Lung (tissue), 11 donors: ENCODE measurements at regions not wholly inside any gene's neighbourhood (a gene's known extent, or its start where the extent isn't known, plus 50 kb on each side); places are given as distances from the start of the nearest gene placed in this dataset.

ENCODE experiments used
- ATAC-seq: fragments of 200-7000 bp; cut with Tn5 transposase; one replicate; pipeline ENCODE4 v1.9.1; 2020; ENCODE audit warnings: moderate number of reproducible peaks; ENCODE audit not compliant: insufficient read depth, low FRiP score
- DNase-seq, 3 donors: peaks; one replicate each; pipeline ENCODE4 v3.0.0-alpha.2; 2013 to 2017
- H3K27ac ChIP-seq, 2 donors: one replicate each; pipeline ENCODE4 v1.5.1; 2013; ENCODE audit warnings: mild to moderate bottlenecking in 2 of 2, moderate library complexity in 2 of 2, control low read depth in 1 of 2, inconsistent platforms in 1 of 2, low read depth in 1 of 2, low read length in 1 of 2
- H3K27me3 ChIP-seq, 3 donors: one replicate each; pipeline ENCODE4 v1.5.1; 2013; ENCODE audit warnings: low read length in 2 of 3; ENCODE audit not compliant: control insufficient read depth in 3 of 3, insufficient read depth in 3 of 3
- H3K36me3 ChIP-seq, 4 donors: one replicate each; pipeline ENCODE4 v1.5.1; 2013; ENCODE audit warnings: low read length in 4 of 4, mild to moderate bottlenecking in 1 of 4, moderate library complexity in 1 of 4; ENCODE audit not compliant: control insufficient read depth in 4 of 4, insufficient read depth in 4 of 4
- H3K4me1 ChIP-seq, 5 donors: one replicate each; pipeline ENCODE4 v1.5.1; 2013; ENCODE audit warnings: low read length in 5 of 5, mild to moderate bottlenecking in 2 of 5, moderate library complexity in 1 of 5; ENCODE audit not compliant: control insufficient read depth in 5 of 5, insufficient read depth in 5 of 5
- H3K4me3 ChIP-seq: one replicate; pipeline ENCODE4 v1.5.1; 2013; ENCODE audit warnings: mild to moderate bottlenecking, control low read depth, moderate library complexity
- H3K9ac ChIP-seq, 2 donors: one replicate each; pipeline ENCODE4 v1.5.1; 2013; ENCODE audit warnings: low read length in 2 of 2, control low read depth in 1 of 2; ENCODE audit not compliant: insufficient read depth in 1 of 2
- H3K9me3 ChIP-seq, 4 donors: one replicate each; pipeline ENCODE4 v1.5.1; 2013; ENCODE audit warnings: low read length in 3 of 4, mild to moderate bottlenecking in 1 of 4, moderate library complexity in 1 of 4; ENCODE audit not compliant: control insufficient read depth in 4 of 4, insufficient read depth in 3 of 4
- WGBS, 2 donors: extraction: QIAGEN DNeasy Blood & Tissue Kit; methylation state at CpG; one replicate each; pipeline ENCODE4 v1.1.7; 2013; 5-methylcytosine and 5-hydroxymethylcytosine counted together
- TF ChIP-seq, protein P1 (sequence below): IDR thresholded peaks from 2 replicates; pipeline ENCODE4 v1.5.1; 2012; ENCODE audit warnings: mild to moderate bottlenecking; ENCODE audit errors: control extremely low read depth, extremely low read depth
- donor health status: control.
- donor health status: control.
- donor health status: Bipolar disorder and iron deficiency.
- donor health status: healthy.
- donor health status: DM: yes; HTN: yes; CAD: no.

GRCh38 chr2:67179526-67179925, 217.6 kb upstream of the ETAA1 start:
- Histone ChIP-seq H3K27me3 (no peaks in the 10 kb centered on the region), H3K9ac (no peak overlapping the region), H3K4me3 (no peak overlapping the region), H3K4me1 (peaks cover 0 to 5% (median 0%) of the 10 kb centered on the region in 5 donors), H3K9me3 (no peaks in the 10 kb centered on the region), H3K36me3 (no peaks in the 10 kb centered on the region), H3K27ac (no peak overlapping the region)
- ATAC-seq = no peak
- TF ChIP-seq, protein P1, sequence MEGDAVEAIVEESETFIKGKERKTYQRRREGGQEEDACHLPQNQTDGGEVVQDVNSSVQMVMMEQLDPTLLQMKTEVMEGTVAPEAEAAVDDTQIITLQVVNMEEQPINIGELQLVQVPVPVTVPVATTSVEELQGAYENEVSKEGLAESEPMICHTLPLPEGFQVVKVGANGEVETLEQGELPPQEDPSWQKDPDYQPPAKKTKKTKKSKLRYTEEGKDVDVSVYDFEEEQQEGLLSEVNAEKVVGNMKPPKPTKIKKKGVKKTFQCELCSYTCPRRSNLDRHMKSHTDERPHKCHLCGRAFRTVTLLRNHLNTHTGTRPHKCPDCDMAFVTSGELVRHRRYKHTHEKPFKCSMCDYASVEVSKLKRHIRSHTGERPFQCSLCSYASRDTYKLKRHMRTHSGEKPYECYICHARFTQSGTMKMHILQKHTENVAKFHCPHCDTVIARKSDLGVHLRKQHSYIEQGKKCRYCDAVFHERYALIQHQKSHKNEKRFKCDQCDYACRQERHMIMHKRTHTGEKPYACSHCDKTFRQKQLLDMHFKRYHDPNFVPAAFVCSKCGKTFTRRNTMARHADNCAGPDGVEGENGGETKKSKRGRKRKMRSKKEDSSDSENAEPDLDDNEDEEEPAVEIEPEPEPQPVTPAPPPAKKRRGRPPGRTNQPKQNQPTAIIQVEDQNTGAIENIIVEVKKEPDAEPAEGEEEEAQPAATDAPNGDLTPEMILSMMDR = no peak
- no peak for DNase-seq
- 86 to 88% methylated on average over 3 of the region's 3 CpGs for WGBS, 2 donors

DNA sequence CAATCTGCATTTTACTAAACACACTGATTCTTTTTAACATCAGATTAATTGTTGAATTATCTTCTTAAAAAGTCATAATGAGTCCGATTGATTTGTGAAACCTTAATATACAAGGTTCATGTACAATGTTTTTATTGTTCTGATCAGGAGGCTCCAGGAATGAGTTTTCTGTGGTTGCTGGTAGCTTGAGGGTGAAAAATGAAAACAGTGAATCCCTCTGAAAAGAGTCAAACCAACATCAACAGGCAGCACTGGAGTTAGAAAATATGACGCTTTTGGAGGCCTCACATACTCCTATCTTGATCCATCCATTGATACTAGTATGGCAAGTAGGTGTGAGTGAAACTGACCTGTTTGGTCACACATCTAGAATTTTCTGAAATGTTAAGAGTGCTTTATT, 216.3 kb upstream of the ETAA1 start:
- 45 to 90% methylated on average over 2 of the region's 2 CpGs for WGBS, 2 donors
- Histone ChIP-seq H3K4me1 (peaks cover 0 to 5% (median 0%) of the 10 kb centered on the region in 5 donors), H3K4me3 (no peak overlapping the region), H3K27ac (no peak overlapping the region), H3K36me3 (no peaks in the 10 kb centered on the region), H3K9ac (no peak overlapping the region), H3K27me3 (no peaks in the 10 kb centered on the region), H3K9me3 (no peaks in the 10 kb centered on the region)
- DNase-seq (no peak), ATAC-seq (no peak)
- TF ChIP-seq, protein P1 = no peak

GRCh38 chr2:67182884-67183283, 214.2 kb upstream of the ETAA1 start:
- no peaks in the 10 kb centered on the region for H3K9me3 ChIP-seq
- no peak overlapping the region for H3K9ac ChIP-seq
- WGBS, 2 donors = 60 to 76% methylated on average over 2 of the region's 2 CpGs
- H3K27ac ChIP-seq = no peak overlapping the region
- H3K36me3 ChIP-seq = no peaks in the 10 kb centered on the region
- no peaks in the 10 kb centered on the region for H3K27me3 ChIP-seq
- H3K4me3 ChIP-seq = no peak overlapping the region
- TF ChIP-seq, protein P1 = no peak
- no peak for DNase-seq
- H3K4me1 ChIP-seq = peaks cover 0 to 5% (median 0%) of the 10 kb centered on the region in 5 donors
- ATAC-seq = no peak

- H3K27me3 ChIP-seq = no peaks in the 10 kb centered on the region
Observed at GRCh38 chr2:67186326-67186725, 210.8 kb upstream of the ETAA1 start.

More at GRCh38 chr2:67186326-67186725, 210.8 kb upstream of the ETAA1 start:
- DNase-seq (no peak), ATAC-seq (no peak)
- H3K36me3 ChIP-seq = no peaks in the 10 kb centered on the region
- H3K4me1 ChIP-seq = no peaks in the 10 kb centered on the region
- no peak overlapping the region for H3K4me3 ChIP-seq
- TF ChIP-seq, protein P1 = no peak
- no peak overlapping the region for H3K9ac ChIP-seq
- H3K9me3 ChIP-seq = no peaks in the 10 kb centered on the region
- 67 to 72% methylated on average over 3 of the region's 3 CpGs for WGBS, 2 donors
- no peak overlapping the region for H3K27ac ChIP-seq
